Osteocyte (in vitro differentiated cells): ENCODE measurements at regions not wholly inside any gene's neighbourhood (a gene's known extent, or its start where the extent isn't known, plus 50 kb on each side); places are given as distances from the start of the nearest gene placed in this dataset.
A peak's percentile ranks its signal among the peaks of the same experiment; 100 is the strongest.

Source experiments
- DNase-seq: peaks from one replicate; pipeline ENCODE4 v3.0.0; 2021; ENCODE audit warnings: mixed read lengths; ENCODE audit not compliant: unreplicated experiment; ENCODE audit errors: extremely low spot score
- H3K27ac Mint-ChIP-seq: one replicate; pipeline ENCODE4 v1.8.0; 2021; ENCODE audit warnings: mild to moderate bottlenecking, mixed read lengths; ENCODE audit not compliant: unreplicated experiment
- H3K27me3 Mint-ChIP-seq: one replicate; pipeline ENCODE4 v1.8.0; 2021; ENCODE audit warnings: mixed read lengths; ENCODE audit not compliant: unreplicated experiment
- H3K36me3 Mint-ChIP-seq: one replicate; pipeline ENCODE4 v1.8.0; 2021; ENCODE audit warnings: mixed read lengths; ENCODE audit not compliant: unreplicated experiment
- H3K4me1 Mint-ChIP-seq: one replicate; pipeline ENCODE4 v1.8.0; 2021; ENCODE audit warnings: mixed read lengths; ENCODE audit not compliant: unreplicated experiment
- H3K4me3 Mint-ChIP-seq: one replicate; pipeline ENCODE4 v1.8.0; 2021; ENCODE audit warnings: mild to moderate bottlenecking, moderate library complexity, mixed read lengths; ENCODE audit not compliant: unreplicated experiment
- H3K9me3 Mint-ChIP-seq: one replicate; pipeline ENCODE4 v1.8.0; 2021; ENCODE audit warnings: mixed read lengths; ENCODE audit not compliant: unreplicated experiment
- TF ChIP-seq, protein P1 (sequence below): fragments of 200-600 bp; sonication (generic); IDR thresholded peaks from 2 replicates; pipeline ENCODE4 v1.5.0; 2021; ENCODE audit warnings: antibody characterized with exemption, mild to moderate bottlenecking, moderate library complexity

DNA sequence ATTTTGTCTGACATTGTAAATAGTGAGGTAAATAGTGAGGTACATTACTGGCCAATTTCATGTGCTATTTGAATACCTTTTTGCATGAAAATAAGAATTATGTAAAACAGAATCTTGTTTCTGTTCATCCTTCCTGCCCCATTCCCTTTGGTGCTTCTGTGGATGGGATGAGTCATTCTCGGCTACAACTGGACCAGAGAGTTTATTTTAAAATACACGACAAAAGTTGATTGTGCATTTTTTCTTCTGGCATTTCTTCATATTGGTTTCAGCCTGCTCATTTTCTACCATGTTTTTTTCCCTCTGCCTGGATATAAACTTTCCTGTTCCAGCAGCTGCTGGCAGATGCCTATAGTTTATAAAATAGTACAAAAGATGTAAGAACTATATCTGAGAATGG lies 107.5 kb downstream of the CYSLTR2 start:
- no peak for DNase-seq
- no peak overlapping the region for H3K27ac Mint-ChIP-seq
- H3K27me3 Mint-ChIP-seq: peaks cover 10% of the 10 kb centered on the region
- TF ChIP-seq, protein P1, sequence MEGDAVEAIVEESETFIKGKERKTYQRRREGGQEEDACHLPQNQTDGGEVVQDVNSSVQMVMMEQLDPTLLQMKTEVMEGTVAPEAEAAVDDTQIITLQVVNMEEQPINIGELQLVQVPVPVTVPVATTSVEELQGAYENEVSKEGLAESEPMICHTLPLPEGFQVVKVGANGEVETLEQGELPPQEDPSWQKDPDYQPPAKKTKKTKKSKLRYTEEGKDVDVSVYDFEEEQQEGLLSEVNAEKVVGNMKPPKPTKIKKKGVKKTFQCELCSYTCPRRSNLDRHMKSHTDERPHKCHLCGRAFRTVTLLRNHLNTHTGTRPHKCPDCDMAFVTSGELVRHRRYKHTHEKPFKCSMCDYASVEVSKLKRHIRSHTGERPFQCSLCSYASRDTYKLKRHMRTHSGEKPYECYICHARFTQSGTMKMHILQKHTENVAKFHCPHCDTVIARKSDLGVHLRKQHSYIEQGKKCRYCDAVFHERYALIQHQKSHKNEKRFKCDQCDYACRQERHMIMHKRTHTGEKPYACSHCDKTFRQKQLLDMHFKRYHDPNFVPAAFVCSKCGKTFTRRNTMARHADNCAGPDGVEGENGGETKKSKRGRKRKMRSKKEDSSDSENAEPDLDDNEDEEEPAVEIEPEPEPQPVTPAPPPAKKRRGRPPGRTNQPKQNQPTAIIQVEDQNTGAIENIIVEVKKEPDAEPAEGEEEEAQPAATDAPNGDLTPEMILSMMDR: no peak
- H3K4me3 Mint-ChIP-seq: no peak overlapping the region
- no peaks in the 10 kb centered on the region for H3K4me1 Mint-ChIP-seq
- H3K36me3 Mint-ChIP-seq: peaks cover 2% of the 10 kb centered on the region
- peaks cover 14% of the 10 kb centered on the region for H3K9me3 Mint-ChIP-seq

DNA sequence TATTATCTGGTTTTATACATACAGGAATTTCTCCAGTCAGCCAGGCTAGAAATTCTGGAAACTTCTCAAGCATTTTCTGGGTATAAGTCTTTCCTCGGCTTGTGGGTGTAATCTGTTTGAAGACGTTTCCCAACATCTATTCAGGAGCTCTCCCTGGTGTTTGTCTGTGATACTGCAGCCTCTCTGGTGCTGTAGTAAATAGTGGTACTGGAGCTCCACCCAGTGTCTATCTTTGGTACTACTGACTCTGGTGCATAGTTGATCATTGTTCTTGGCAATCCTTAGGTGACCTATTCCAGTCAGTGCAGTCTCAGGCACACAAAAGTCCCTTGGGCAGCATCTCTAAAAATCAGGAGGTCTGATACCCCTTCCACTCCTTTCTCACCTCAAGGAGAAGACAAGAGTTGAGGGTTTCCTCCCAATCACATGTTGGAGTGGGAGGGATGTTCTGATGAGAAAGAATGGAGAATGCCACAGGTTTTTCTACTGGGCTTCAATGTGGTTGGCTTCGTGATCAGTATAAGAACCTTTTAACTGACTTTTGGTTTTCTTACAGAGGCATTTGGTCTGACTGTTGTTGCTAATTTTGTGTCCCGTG lies 115.5 kb downstream of the CYSLTR2 start:
- DNase-seq: peak; percentile 91
- Mint-ChIP-seq H3K27ac (no peak overlapping the region), H3K27me3 (peaks cover 14% of the 10 kb centered on the region), H3K9me3 (peaks cover 14% of the 10 kb centered on the region), H3K4me3 (no peak overlapping the region), H3K4me1 (peaks cover 7% of the 10 kb centered on the region), H3K36me3 (no peaks in the 10 kb centered on the region)
- TF ChIP-seq, protein P1: peak; percentile 100

DNA sequence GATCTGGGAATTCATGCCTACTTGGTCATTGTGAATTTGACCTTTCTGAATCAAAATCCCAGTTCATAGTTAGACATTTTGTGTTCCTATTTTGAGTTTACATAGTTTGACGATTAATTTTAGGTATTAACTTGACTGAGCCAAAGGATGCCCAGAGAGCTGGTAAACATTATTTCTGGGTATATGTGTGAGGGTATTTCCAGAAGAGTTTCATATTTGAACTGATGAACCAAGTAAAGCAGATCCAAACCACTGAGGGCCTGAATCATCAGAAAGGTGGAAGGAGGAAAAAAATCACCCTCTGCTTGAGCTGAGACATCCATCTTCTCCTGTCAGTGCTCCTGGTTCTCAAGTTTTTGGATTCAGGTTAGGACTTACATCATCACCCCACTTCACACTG lies 116.6 kb downstream of the CYSLTR2 start:
- Mint-ChIP-seq H3K4me3 (no peak overlapping the region), H3K27me3 (peaks cover 14% of the 10 kb centered on the region), H3K27ac (no peak overlapping the region), H3K4me1 (peaks cover 7% of the 10 kb centered on the region), H3K36me3 (no peaks in the 10 kb centered on the region), H3K9me3 (peaks cover 9% of the 10 kb centered on the region)
- DNase-seq: no peak
- TF ChIP-seq, protein P1: no peak

DNA sequence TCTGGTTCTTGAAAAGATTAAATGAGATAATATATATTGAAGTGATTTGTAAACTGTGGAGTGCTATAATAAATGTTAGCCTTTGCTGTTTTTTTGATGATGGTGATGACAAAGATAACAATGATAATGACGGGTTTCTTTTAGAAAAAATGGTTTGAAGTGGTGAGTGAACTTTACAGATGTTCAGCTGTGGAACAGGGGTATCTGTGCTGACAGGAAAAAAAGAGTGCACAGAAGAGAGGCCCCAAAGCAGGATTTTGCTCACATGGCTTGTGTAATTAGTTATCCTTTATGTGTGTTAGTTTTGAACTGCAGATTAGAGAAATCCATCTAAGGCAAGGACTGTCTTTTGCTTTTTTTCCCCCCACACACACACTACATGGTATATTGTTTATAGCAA lies 119.2 kb downstream of the CYSLTR2 start:
- no peaks in the 10 kb centered on the region for H3K36me3 Mint-ChIP-seq
- H3K9me3 Mint-ChIP-seq: no peaks in the 10 kb centered on the region
- no peak for DNase-seq
- peaks cover 7% of the 10 kb centered on the region for H3K27me3 Mint-ChIP-seq
- TF ChIP-seq, protein P1: no peak
- H3K27ac Mint-ChIP-seq: no peak overlapping the region
- H3K4me1 Mint-ChIP-seq: peaks cover 18% of the 10 kb centered on the region
- no peak overlapping the region for H3K4me3 Mint-ChIP-seq

GRCh38 chr13:48773531-48774275 lies 120.0 kb downstream of the CYSLTR2 start:
- no peaks in the 10 kb centered on the region for H3K36me3 Mint-ChIP-seq
- H3K9me3 Mint-ChIP-seq: peaks cover under 1% of the 10 kb centered on the region
- H3K27ac Mint-ChIP-seq: no peak overlapping the region
- DNase-seq: no peak
- peaks cover 3% of the 10 kb centered on the region for H3K27me3 Mint-ChIP-seq
- H3K4me1 Mint-ChIP-seq: peaks cover 18% of the 10 kb centered on the region
- TF ChIP-seq, protein P1: no peak
- H3K4me3 Mint-ChIP-seq: no peak overlapping the region
